Natural killer cell (primary cell): ENCODE measurements at regions not wholly inside any gene's neighbourhood (a gene's known extent, or its start where the extent isn't known, plus 50 kb on each side); places are given as distances from the start of the nearest gene placed in this dataset.

Experiments used
- ATAC-seq, 3 donors: fragments of 150-1000 bp in 2 of 3; fragments of 200-7000 bp in 1 of 3; cut with Tn5 transposase; 1 replicate in 1 of 3; 2 replicates in 2 of 3; pipeline ENCODE4 v1.10.0; 2021; ENCODE audit warnings: mild to moderate bottlenecking in 2 of 3, moderate library complexity in 2 of 3
- DNase-seq, 2 donors: peaks; one replicate each; pipeline versions ENCODE4 v3.0.0 to v3.0.0-alpha.2; 2013 to 2021; ENCODE audit warnings: mixed read lengths in 1 of 2
- H3K27ac ChIP-seq: one replicate; pipeline ENCODE4 v1.5.1; 2013; ENCODE audit warnings: mild to moderate bottlenecking, low read length
- H3K27me3 ChIP-seq: one replicate; pipeline ENCODE4 v1.6.1; 2013; ENCODE audit warnings: low read length; ENCODE audit not compliant: control insufficient read depth, insufficient read depth
- H3K36me3 ChIP-seq: one replicate; pipeline ENCODE4 v1.6.1; 2013; ENCODE audit warnings: low read length; ENCODE audit not compliant: control insufficient read depth, insufficient read depth
- H3K4me1 ChIP-seq: one replicate; pipeline ENCODE4 v1.6.1; 2013; ENCODE audit warnings: low read length; ENCODE audit not compliant: control insufficient read depth, insufficient read depth
- H3K4me3 ChIP-seq: one replicate; pipeline ENCODE4 v1.5.1; 2013; ENCODE audit warnings: low read length
- H3K9me3 ChIP-seq: one replicate; pipeline ENCODE4 v1.6.1; 2013; ENCODE audit warnings: low read length; ENCODE audit not compliant: control insufficient read depth, insufficient read depth
- H3K27ac Mint-ChIP-seq, 2 donors: one replicate each; pipeline ENCODE4 v1.8.0; 2022; ENCODE audit warnings: mild to moderate bottlenecking in 2 of 2, mixed read lengths in 2 of 2, moderate library complexity in 1 of 2
- H3K27me3 Mint-ChIP-seq, 2 donors: one replicate each; pipeline ENCODE4 v1.8.0; 2022; ENCODE audit warnings: low read depth in 2 of 2, mixed read lengths in 2 of 2
- H3K36me3 Mint-ChIP-seq: one replicate; pipeline ENCODE4 v1.8.0; 2022; ENCODE audit warnings: mixed read lengths
- H3K4me1 Mint-ChIP-seq, 2 donors: one replicate each; pipeline ENCODE4 v1.8.0; 2022; ENCODE audit warnings: mixed read lengths in 2 of 2
- H3K4me3 Mint-ChIP-seq: one replicate; pipeline ENCODE4 v1.8.0; 2022; ENCODE audit warnings: mild to moderate bottlenecking, moderate library complexity, mixed read lengths
- H3K9me3 Mint-ChIP-seq, 2 donors: one replicate each; pipeline ENCODE4 v1.8.0; 2022; ENCODE audit warnings: mixed read lengths in 2 of 2
- WGBS: methylation state at CpG from one replicate; pipeline ENCODE4 v1.1.7; 2013; ENCODE audit warnings: missing lambda C conversion rate; ENCODE audit not compliant: insufficient coverage; 5-methylcytosine and 5-hydroxymethylcytosine counted together
- intact Hi-C: fragments of 100-400 bp; cut with micrococcal nuclease; formaldehyde crosslinking; loops from one replicate; pipeline ENCODE4 v1.14.2; 2022
- TF ChIP-seq, protein P1 (sequence below): fragments of 200-600 bp; IDR thresholded peaks from one replicate; pipeline ENCODE4 v1.8.0; 2022; ENCODE audit warnings: antibody characterized with exemption

DNA sequence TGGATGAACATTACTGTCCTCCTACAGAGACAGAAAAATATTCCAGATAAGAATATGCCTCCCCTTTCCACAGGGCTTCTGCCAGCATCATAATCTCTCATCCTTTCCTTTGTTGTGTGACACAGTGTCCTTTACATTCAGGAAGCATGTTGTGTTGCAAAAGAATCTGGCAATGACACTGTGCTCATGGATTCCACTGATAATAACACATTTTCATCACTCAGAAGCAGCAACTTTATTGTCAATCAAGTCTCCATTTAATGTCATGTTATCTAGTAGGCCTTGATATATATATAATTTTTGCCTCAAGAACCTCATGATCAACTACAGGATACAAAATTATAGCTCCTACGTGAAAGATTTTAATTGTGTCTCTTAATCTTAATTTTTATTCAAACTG lies 833.9 kb downstream of the FSTL5 start:
- H3K4me1 ChIP-seq: no peaks in the 10 kb centered on the region
- intact Hi-C loops: no loop called here
- no peaks in the 10 kb centered on the region for H3K27me3 ChIP-seq
- peaks cover 3% of the 10 kb centered on the region for H3K9me3 ChIP-seq
- no peak overlapping the region for H3K27ac ChIP-seq
- no peak overlapping the region for H3K4me3 ChIP-seq
- Mint-ChIP-seq H3K4me3 (no peak overlapping the region), H3K36me3 (no peaks in the 10 kb centered on the region), H3K27ac (no peak overlapping the region), H3K27me3 (no peaks in the 10 kb centered on the region), H3K9me3 (peaks cover 10 to 18% of the 10 kb centered on the region in 2 donors), H3K4me1 (no peaks in the 10 kb centered on the region)
- TF ChIP-seq, protein P1, sequence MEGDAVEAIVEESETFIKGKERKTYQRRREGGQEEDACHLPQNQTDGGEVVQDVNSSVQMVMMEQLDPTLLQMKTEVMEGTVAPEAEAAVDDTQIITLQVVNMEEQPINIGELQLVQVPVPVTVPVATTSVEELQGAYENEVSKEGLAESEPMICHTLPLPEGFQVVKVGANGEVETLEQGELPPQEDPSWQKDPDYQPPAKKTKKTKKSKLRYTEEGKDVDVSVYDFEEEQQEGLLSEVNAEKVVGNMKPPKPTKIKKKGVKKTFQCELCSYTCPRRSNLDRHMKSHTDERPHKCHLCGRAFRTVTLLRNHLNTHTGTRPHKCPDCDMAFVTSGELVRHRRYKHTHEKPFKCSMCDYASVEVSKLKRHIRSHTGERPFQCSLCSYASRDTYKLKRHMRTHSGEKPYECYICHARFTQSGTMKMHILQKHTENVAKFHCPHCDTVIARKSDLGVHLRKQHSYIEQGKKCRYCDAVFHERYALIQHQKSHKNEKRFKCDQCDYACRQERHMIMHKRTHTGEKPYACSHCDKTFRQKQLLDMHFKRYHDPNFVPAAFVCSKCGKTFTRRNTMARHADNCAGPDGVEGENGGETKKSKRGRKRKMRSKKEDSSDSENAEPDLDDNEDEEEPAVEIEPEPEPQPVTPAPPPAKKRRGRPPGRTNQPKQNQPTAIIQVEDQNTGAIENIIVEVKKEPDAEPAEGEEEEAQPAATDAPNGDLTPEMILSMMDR: no peak
- 86% methylated on average over 1 of the region's 1 CpG for WGBS
- no peak for DNase-seq
- ATAC-seq: no peak
- no peaks in the 10 kb centered on the region for H3K36me3 ChIP-seq

DNA sequence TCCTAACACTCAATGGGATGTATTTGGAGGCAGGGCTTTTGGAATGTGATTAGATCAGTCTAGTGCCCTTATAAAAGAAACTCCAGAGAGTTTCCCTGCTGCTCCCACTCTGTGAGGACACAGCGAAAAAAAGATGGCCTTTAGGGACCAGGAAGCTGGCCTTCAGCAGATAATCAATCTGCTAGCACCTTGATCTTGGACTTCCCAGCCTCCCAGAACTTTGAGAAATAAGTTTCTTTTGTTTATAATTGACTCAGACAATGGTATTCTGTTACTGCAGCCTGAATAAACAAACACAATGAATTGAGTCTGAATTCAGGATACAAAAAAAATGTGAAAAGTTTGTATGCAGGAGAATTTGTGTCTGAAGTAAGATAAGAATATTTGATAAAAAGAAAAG lies 842.1 kb downstream of the FSTL5 start:
- Histone ChIP-seq H3K4me1 (no peaks in the 10 kb centered on the region), H3K27me3 (no peaks in the 10 kb centered on the region), H3K36me3 (no peaks in the 10 kb centered on the region), H3K9me3 (no peaks in the 10 kb centered on the region), H3K27ac (no peak overlapping the region), H3K4me3 (no peak overlapping the region)
- TF ChIP-seq, protein P1: no peak
- Mint-ChIP-seq H3K4me1 (no peaks in the 10 kb centered on the region), H3K27me3 (no peaks in the 10 kb centered on the region), H3K27ac (no peak overlapping the region), H3K36me3 (no peaks in the 10 kb centered on the region), H3K9me3 (peaks cover 3 to 4% of the 10 kb centered on the region in 2 donors), H3K4me3 (no peak overlapping the region)
- WGBS: 57% methylated on average over 1 of the region's 1 CpG
- DNase-seq (no peak), ATAC-seq (no peak)
- intact Hi-C loops: no loop called here

DNA sequence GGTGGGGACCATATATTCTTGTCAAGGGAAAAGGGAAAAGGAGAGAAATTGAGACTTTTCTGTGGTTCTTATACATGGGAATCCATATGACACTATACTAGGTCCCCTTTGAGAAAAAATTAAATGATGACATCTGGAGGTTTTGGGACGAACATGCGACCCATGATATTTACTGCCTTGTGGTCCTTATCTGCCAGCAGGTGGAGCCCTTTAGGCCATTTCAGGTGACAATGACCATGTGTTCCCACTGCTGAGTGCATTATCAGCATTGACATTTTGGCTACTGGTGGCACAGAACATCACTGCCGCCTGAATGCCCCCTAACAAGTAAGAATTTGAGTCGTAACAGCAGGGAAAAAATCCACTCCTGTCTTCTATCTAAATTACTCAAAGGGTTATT lies 843.4 kb downstream of the FSTL5 start:
- Histone ChIP-seq H3K4me1 (no peaks in the 10 kb centered on the region), H3K36me3 (no peaks in the 10 kb centered on the region), H3K9me3 (no peaks in the 10 kb centered on the region), H3K27me3 (no peaks in the 10 kb centered on the region), H3K4me3 (no peak overlapping the region), H3K27ac (no peak overlapping the region)
- peaks cover 2 to 3% of the 10 kb centered on the region in 2 donors for H3K9me3 Mint-ChIP-seq
- 60% methylated on average over 4 of the region's 4 CpGs for WGBS
- no peaks in the 10 kb centered on the region for H3K27me3 Mint-ChIP-seq
- no peak overlapping the region for H3K27ac Mint-ChIP-seq
- TF ChIP-seq, protein P1: no peak
- intact Hi-C loops: no loop called here
- ATAC-seq (no peak), DNase-seq (peak in 1 of 2 donors; percentile 1)
- H3K4me1 Mint-ChIP-seq: no peaks in the 10 kb centered on the region
- no peaks in the 10 kb centered on the region for H3K36me3 Mint-ChIP-seq
- H3K4me3 Mint-ChIP-seq: no peak overlapping the region

DNA sequence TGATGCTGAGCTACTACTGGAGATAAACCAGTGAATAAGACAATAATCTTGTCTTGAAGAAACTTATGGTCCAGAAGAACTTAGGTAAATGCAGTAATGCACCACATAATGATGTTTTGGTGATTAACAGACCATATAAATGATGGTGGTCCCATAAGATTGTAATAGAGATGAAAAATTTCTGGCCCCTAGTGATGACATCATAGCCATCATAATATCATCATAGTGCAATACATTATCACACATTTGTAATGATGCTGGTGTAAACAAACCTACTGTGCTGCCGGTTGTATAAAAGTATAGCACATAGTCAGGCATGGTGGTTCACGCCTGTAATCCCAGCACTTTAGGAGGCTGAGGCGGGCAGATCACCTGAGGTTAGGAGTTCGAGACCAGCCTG lies 846.8 kb downstream of the FSTL5 start:
- Mint-ChIP-seq H3K9me3 (peaks cover 3 to 4% of the 10 kb centered on the region in 2 donors), H3K4me3 (no peak overlapping the region), H3K27ac (no peak overlapping the region), H3K4me1 (no peaks in the 10 kb centered on the region), H3K36me3 (no peaks in the 10 kb centered on the region), H3K27me3 (no peaks in the 10 kb centered on the region)
- Histone ChIP-seq H3K9me3 (no peaks in the 10 kb centered on the region), H3K27me3 (no peaks in the 10 kb centered on the region), H3K36me3 (no peaks in the 10 kb centered on the region), H3K4me1 (no peaks in the 10 kb centered on the region), H3K4me3 (no peak overlapping the region), H3K27ac (no peak overlapping the region)
- ATAC-seq (no peak), DNase-seq (no peak)
- TF ChIP-seq, protein P1: no peak
- 71% methylated on average over 4 of the region's 4 CpGs for WGBS
- intact Hi-C loops: no loop called here
